Activated naive CD4-positive, alpha-beta T cell treated with anti-CD3 and anti-CD28 coated beads for 36 hours (primary cell): ENCODE measurements at regions not wholly inside any gene's neighbourhood (a gene's known extent, or its start where the extent isn't known, plus 50 kb on each side); places are given as distances from the start of the nearest gene placed in this dataset.
"Not testable (repeated sequence)": the region's sequence is repeated elsewhere in the genome, so short reads cannot be mapped to it uniquely, and the experiment has no call there.

Experiments used
- CTCF ChIA-PET: fragments of 350-600 bp; sonication (Branson Sonifier 250); formaldehyde crosslinking; loops from one replicate; lab custom pipeline; 2021; ENCODE audit warnings: antibody characterized with exemption; lab: Charles Lee
- DNase-seq: peaks from one replicate; pipeline ENCODE4 v3.0.0-alpha.2; 2020
- H3K27ac Mint-ChIP-seq: one replicate; pipeline ENCODE4 v1.8.0; 2021; ENCODE audit warnings: mild to moderate bottlenecking, mixed read lengths
- H3K27me3 Mint-ChIP-seq: one replicate; pipeline ENCODE4 v1.8.0; 2021; ENCODE audit warnings: low read depth, mixed read lengths
- H3K36me3 Mint-ChIP-seq: one replicate; pipeline ENCODE4 v1.8.0; 2021; ENCODE audit warnings: low read depth, mixed read lengths
- H3K4me1 Mint-ChIP-seq: one replicate; pipeline ENCODE4 v1.8.0; 2021; ENCODE audit warnings: low read depth, mixed read lengths
- H3K4me3 Mint-ChIP-seq: one replicate; pipeline ENCODE4 v1.8.0; 2021; ENCODE audit warnings: mild to moderate bottlenecking, moderate library complexity, mixed read lengths
- H3K9me3 Mint-ChIP-seq: one replicate; pipeline ENCODE4 v1.8.0; 2021; ENCODE audit warnings: mixed read lengths
- intact Hi-C: fragments of 100-400 bp; cut with micrococcal nuclease; formaldehyde crosslinking; loops from one replicate; pipeline ENCODE4 v1.15.1; 2023

- Mint-ChIP-seq H3K9me3 (peaks cover 2% of the 10 kb centered on the region), H3K27me3 (no peaks in the 10 kb centered on the region), H3K27ac (no peak overlapping the region), H3K4me3 (no peak overlapping the region), H3K4me1 (no peaks in the 10 kb centered on the region), H3K36me3 (no peaks in the 10 kb centered on the region)
- DNase-seq = no peak
- CTCF ChIA-PET = no interaction called here
- intact Hi-C loops = no loop called here
Measured at GRCh38 chr10:108982159-108982558, 941.2 kb downstream of the XPNPEP1 start.

- Mint-ChIP-seq H3K4me1 (no peaks in the 10 kb centered on the region), H3K4me3 (no peak overlapping the region), H3K27ac (no peak overlapping the region), H3K27me3 (no peaks in the 10 kb centered on the region), H3K9me3 (peaks cover 7% of the 10 kb centered on the region), H3K36me3 (no peaks in the 10 kb centered on the region)
- intact Hi-C loops = no loop called here
- no peak for DNase-seq
- CTCF ChIA-PET = no interaction called here
Measured at GRCh38 chr10:108980869-108981268, 942.4 kb downstream of the XPNPEP1 start.

GRCh38 chr10:108975459-108976058 is 947.8 kb downstream of the XPNPEP1 start:
- no peaks in the 10 kb centered on the region for H3K27me3 Mint-ChIP-seq
- H3K36me3 Mint-ChIP-seq = no peaks in the 10 kb centered on the region
- H3K9me3 Mint-ChIP-seq = peaks cover 11% of the 10 kb centered on the region
- intact Hi-C loops = no loop called here
- DNase-seq = no peak
- H3K4me1 Mint-ChIP-seq = no peaks in the 10 kb centered on the region
- no peak overlapping the region for H3K27ac Mint-ChIP-seq
- H3K4me3 Mint-ChIP-seq = no peak overlapping the region
- CTCF ChIA-PET = no interaction called here

- DNase-seq = no peak
- peaks cover 4% of the 10 kb centered on the region for H3K9me3 Mint-ChIP-seq
- CTCF ChIA-PET = no interaction called here
- no peak overlapping the region for H3K4me3 Mint-ChIP-seq
- intact Hi-C loops = no loop called here
- no peaks in the 10 kb centered on the region for H3K4me1 Mint-ChIP-seq
- no peaks in the 10 kb centered on the region for H3K36me3 Mint-ChIP-seq
- H3K27ac Mint-ChIP-seq = no peak overlapping the region
- H3K27me3 Mint-ChIP-seq = no peaks in the 10 kb centered on the region
Measured at GRCh38 chr10:108970016-108970415, 953.3 kb downstream of the XPNPEP1 start.

- CTCF ChIA-PET = interaction anchor here (0.6 kb wide), 1 partner anchor 1220 kb away, joined by 3 read pairs; no protein-coding TSS in a partner anchor
- no peak for DNase-seq
- H3K4me1 Mint-ChIP-seq = no peaks in the 10 kb centered on the region
- H3K27me3 Mint-ChIP-seq = no peaks in the 10 kb centered on the region
- intact Hi-C loops = no loop called here
- H3K27ac Mint-ChIP-seq = no peak overlapping the region
- H3K9me3 Mint-ChIP-seq = peaks cover 3% of the 10 kb centered on the region
- H3K36me3 Mint-ChIP-seq = no peaks in the 10 kb centered on the region
- no peak overlapping the region for H3K4me3 Mint-ChIP-seq
Measured at GRCh38 chr10:108966411-108966810, 956.9 kb downstream of the XPNPEP1 start.

GRCh38 chr10:108966005-108966404 is 957.3 kb downstream of the XPNPEP1 start:
- Mint-ChIP-seq H3K27ac (no peak overlapping the region), H3K27me3 (no peaks in the 10 kb centered on the region), H3K4me3 (no peak overlapping the region), H3K36me3 (no peaks in the 10 kb centered on the region), H3K4me1 (no peaks in the 10 kb centered on the region), H3K9me3 (peaks cover 4% of the 10 kb centered on the region)
- no peak for DNase-seq
- intact Hi-C loops = no loop called here
- CTCF ChIA-PET = interaction anchor here (0.6 kb wide), 1 partner anchor 1221 kb away, joined by 3 read pairs; no protein-coding TSS in a partner anchor

- H3K4me1 Mint-ChIP-seq = no peaks in the 10 kb centered on the region
- no peaks in the 10 kb centered on the region for H3K27me3 Mint-ChIP-seq
- H3K9me3 Mint-ChIP-seq = peaks cover 7% of the 10 kb centered on the region
- no peaks in the 10 kb centered on the region for H3K36me3 Mint-ChIP-seq
- no peak for DNase-seq
- no peak overlapping the region for H3K4me3 Mint-ChIP-seq
- intact Hi-C loops = no loop called here
- H3K27ac Mint-ChIP-seq = no peak overlapping the region
- CTCF ChIA-PET = no interaction called here
Measured at GRCh38 chr10:108962172-108962571, 961.1 kb downstream of the XPNPEP1 start.

- no peaks in the 10 kb centered on the region for H3K27me3 Mint-ChIP-seq
- intact Hi-C loops = no loop called here
Measured at GRCh38 chr10:108957681-108958080, 965.6 kb downstream of the XPNPEP1 start.

GRCh38 chr10:108956149-108956548 is 967.2 kb downstream of the XPNPEP1 start:
- intact Hi-C loops = no loop called here
- Mint-ChIP-seq H3K36me3 (no peaks in the 10 kb centered on the region), H3K9me3 (peaks cover 33% of the 10 kb centered on the region)

More at GRCh38 chr10:108957681-108958080, 965.6 kb downstream of the XPNPEP1 start:
- no peaks in the 10 kb centered on the region for H3K36me3 Mint-ChIP-seq
- H3K4me1 Mint-ChIP-seq = no peaks in the 10 kb centered on the region
- no peak for DNase-seq
- no peak overlapping the region for H3K27ac Mint-ChIP-seq
- H3K9me3 Mint-ChIP-seq = peaks cover 27% of the 10 kb centered on the region
- CTCF ChIA-PET = no interaction called here
- no peak overlapping the region for H3K4me3 Mint-ChIP-seq

GRCh38 chr10:108920029-108920428 is 1003.3 kb downstream of the XPNPEP1 start:
- H3K27ac Mint-ChIP-seq, H3K9me3 Mint-ChIP-seq, intact Hi-C loops, CTCF ChIA-PET, H3K4me3 Mint-ChIP-seq, H3K27me3 Mint-ChIP-seq, H3K36me3 Mint-ChIP-seq, DNase-seq, H3K4me1 Mint-ChIP-seq: not testable (repeated sequence)

More at GRCh38 chr10:108956149-108956548, 967.2 kb downstream of the XPNPEP1 start:
- Mint-ChIP-seq H3K4me3 (no peak overlapping the region), H3K27me3 (no peaks in the 10 kb centered on the region), H3K4me1 (no peaks in the 10 kb centered on the region), H3K27ac (no peak overlapping the region)
- CTCF ChIA-PET = no interaction called here
- DNase-seq = no peak

- Mint-ChIP-seq H3K4me1 (no peaks in the 10 kb centered on the region), H3K27ac (no peak overlapping the region), H3K27me3 (peaks cover 14% of the 10 kb centered on the region), H3K36me3 (no peaks in the 10 kb centered on the region), H3K9me3 (peaks cover 3% of the 10 kb centered on the region), H3K4me3 (no peak overlapping the region)
- CTCF ChIA-PET = no interaction called here
- no peak for DNase-seq
- intact Hi-C loops = no loop called here
Measured at GRCh38 chr10:108913300-108913699, 1010.0 kb downstream of the XPNPEP1 start.

- H3K9me3 Mint-ChIP-seq = peaks cover 3% of the 10 kb centered on the region
- H3K36me3 Mint-ChIP-seq = no peaks in the 10 kb centered on the region
- CTCF ChIA-PET = no interaction called here
- intact Hi-C loops = no loop called here
- peaks cover 14% of the 10 kb centered on the region for H3K27me3 Mint-ChIP-seq
- no peak overlapping the region for H3K4me3 Mint-ChIP-seq
- no peaks in the 10 kb centered on the region for H3K4me1 Mint-ChIP-seq
- no peak for DNase-seq
- no peak overlapping the region for H3K27ac Mint-ChIP-seq
Measured at GRCh38 chr10:108911814-108912541, 1011.3 kb downstream of the XPNPEP1 start.

- Mint-ChIP-seq H3K9me3 (peaks cover 3% of the 10 kb centered on the region), H3K27ac (no peak overlapping the region), H3K36me3 (no peaks in the 10 kb centered on the region), H3K4me1 (no peaks in the 10 kb centered on the region), H3K4me3 (no peak overlapping the region), H3K27me3 (peaks cover 9% of the 10 kb centered on the region)
- no peak for DNase-seq
- intact Hi-C loops = no loop called here
- CTCF ChIA-PET = no interaction called here
Measured at GRCh38 chr10:108908096-108908495, 1015.2 kb downstream of the XPNPEP1 start.
